ENCODE measurements at regions not wholly inside any gene's neighbourhood (a gene's known extent, or its start where the extent isn't known, plus 50 kb on each side); places are given as distances from the start of the nearest gene placed in this dataset.

DNA sequence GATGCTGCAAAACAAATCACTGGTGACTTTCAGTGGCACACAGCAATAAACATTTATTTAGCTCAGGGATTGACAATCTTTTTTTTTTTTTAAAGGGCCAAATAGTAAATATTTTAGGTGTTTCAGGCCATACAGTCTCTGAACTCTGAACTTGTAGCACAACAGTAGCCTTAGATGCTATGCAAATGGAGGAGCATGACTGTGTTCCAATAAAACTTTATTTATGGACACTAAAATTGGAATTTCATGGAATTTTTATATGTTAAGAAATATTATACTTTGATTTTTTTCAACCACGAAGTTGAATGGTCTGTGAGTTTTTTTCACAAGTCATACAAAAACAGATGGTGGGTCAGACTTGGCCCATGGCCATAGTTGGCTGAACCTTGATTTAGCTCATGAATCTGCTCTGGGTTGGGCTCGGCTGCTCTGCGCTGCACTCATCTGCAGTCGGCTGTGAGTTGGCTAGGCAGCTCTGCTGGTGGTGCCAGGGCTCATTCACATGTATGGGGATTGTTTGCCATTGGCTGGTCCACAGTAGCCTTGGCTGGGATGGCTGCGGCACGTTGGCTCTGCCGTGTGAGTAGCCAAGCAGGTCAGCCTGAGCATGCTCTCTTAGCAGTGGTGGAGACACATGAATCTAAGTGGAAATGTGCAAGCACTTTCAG lies 231.7 kb upstream of the PGRMC2 start:
- Histone ChIP-seq H3K4me2 (ENCODE audit: insufficient read depth, low read length) (no peak overlapping the region), H3K9me3 (ENCODE audit: low read depth, low read length) (no peaks in the 10 kb centered on the region), H3K79me2 (ENCODE audit: insufficient read depth, low read length) (no peaks in the 10 kb centered on the region), H3K36me3 (ENCODE audit: insufficient read depth, low read length) (no peaks in the 10 kb centered on the region), H3K27ac (ENCODE audit: low read depth, low read length) (peak overlapping the region; percentile 98), H4K20me1 (ENCODE audit: insufficient read depth, low read length) (no peaks in the 10 kb centered on the region), H3K4me3 (ENCODE audit: insufficient read depth, low read length) (no peak overlapping the region), H2AFZ (ENCODE audit: low read length) (peak overlapping the region; percentile 32), H3K4me1 (ENCODE audit: insufficient read depth, low read length) (peaks cover 58% of the 10 kb centered on the region), H3K27me3 (ENCODE audit: insufficient read depth, low read length) (no peaks in the 10 kb centered on the region)
- DNase-seq (ENCODE audit: insufficient read length, low spot score, missing footprints) = no peak
- TF ChIP-seq, protein P1, sequence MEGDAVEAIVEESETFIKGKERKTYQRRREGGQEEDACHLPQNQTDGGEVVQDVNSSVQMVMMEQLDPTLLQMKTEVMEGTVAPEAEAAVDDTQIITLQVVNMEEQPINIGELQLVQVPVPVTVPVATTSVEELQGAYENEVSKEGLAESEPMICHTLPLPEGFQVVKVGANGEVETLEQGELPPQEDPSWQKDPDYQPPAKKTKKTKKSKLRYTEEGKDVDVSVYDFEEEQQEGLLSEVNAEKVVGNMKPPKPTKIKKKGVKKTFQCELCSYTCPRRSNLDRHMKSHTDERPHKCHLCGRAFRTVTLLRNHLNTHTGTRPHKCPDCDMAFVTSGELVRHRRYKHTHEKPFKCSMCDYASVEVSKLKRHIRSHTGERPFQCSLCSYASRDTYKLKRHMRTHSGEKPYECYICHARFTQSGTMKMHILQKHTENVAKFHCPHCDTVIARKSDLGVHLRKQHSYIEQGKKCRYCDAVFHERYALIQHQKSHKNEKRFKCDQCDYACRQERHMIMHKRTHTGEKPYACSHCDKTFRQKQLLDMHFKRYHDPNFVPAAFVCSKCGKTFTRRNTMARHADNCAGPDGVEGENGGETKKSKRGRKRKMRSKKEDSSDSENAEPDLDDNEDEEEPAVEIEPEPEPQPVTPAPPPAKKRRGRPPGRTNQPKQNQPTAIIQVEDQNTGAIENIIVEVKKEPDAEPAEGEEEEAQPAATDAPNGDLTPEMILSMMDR (IDR thresholded peaks at IDR 0.05; ENCODE audit: extremely low read depth, low read depth, low read length) = no peak

DNA sequence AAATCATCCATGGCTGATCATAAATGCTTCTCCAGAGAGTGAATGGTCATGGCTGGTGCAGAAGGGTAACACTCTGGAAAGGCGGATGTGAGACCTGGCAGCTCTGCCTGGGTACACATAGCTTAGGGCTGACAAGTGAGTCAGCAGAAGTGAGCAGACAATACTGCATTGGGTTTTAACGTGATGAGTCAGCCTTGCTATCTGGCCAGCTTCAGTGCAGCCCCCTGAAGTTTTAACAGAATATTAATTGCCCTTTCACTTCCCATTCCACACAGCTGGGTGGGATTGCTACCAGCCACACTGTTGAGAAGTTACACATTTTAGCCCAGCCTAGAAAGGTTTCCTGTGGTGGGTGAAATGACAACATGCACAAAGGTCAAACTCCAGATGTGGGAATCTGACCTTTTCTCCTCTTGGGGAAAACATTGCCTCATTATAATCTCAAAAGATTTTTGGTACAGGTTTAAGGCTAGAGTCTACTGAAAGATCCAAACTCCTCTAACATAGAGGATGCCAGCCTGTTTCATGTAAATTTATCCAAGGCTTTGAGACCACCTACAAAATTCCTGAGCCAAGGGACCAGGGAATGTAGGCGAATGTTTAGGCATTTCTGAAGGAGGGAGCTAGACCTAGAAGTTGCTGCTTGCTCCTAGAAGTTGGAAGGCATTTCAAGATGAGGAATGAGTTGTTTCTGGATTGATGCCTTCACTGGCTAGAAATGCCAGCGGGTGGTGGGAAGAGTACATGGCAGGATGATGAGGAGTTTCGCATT lies 230.3 kb upstream of the PGRMC2 start:
- Histone ChIP-seq H4K20me1 (ENCODE audit: insufficient read depth, low read length) (no peaks in the 10 kb centered on the region), H2AFZ (ENCODE audit: low read length) (no peak overlapping the region), H3K79me2 (ENCODE audit: insufficient read depth, low read length) (no peaks in the 10 kb centered on the region), H3K27me3 (ENCODE audit: insufficient read depth, low read length) (no peaks in the 10 kb centered on the region), H3K4me2 (ENCODE audit: insufficient read depth, low read length) (peak overlapping the region; percentile 49), H3K27ac (ENCODE audit: low read depth, low read length) (peak overlapping the region; percentile 98), H3K4me3 (ENCODE audit: insufficient read depth, low read length) (peak overlapping the region; percentile 34), H3K36me3 (ENCODE audit: insufficient read depth, low read length) (no peaks in the 10 kb centered on the region), H3K4me1 (ENCODE audit: insufficient read depth, low read length) (peaks cover 63% of the 10 kb centered on the region), H3K9me3 (ENCODE audit: low read depth, low read length) (no peaks in the 10 kb centered on the region)
- TF ChIP-seq, protein P1 (IDR thresholded peaks at IDR 0.05; ENCODE audit: extremely low read depth, low read depth, low read length) = no peak
- DNase-seq (ENCODE audit: insufficient read length, low spot score, missing footprints) = peak; percentile 86

DNA sequence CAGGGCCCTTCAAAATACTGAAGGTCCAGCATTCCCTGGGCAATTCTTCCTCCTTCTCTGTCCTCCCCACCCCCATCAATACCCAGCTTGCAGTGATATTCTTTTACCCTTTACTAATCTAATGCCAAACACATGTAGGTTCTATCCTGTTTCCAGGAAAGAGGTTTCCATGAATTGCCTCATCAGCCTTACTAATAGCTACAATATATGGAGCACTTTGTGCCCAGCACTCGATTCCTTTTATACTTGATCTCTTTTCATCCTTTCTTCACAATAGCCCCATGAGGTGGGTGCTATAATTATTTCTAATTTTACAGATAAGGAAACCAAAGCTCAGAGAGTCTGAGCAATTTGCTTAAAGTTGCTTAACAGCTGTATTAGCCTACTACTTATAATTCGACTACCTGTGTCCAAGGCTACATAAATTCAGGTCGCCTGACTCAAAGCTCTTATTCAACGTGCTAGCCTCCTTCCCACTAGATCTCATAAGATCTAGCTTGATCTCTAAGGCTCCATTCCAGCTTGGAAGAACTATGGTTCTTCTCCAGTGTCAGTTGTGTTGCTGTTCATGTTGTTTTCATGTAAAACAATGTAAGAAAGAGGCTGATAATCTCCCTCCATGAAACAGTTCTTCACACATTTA lies 229.6 kb upstream of the PGRMC2 start:
- peak overlapping the region; percentile 98 for H3K27ac ChIP-seq (ENCODE audit: low read depth, low read length)
- no peaks in the 10 kb centered on the region for H3K27me3 ChIP-seq (ENCODE audit: insufficient read depth, low read length)
- peak overlapping the region; percentile 49 for H3K4me2 ChIP-seq (ENCODE audit: insufficient read depth, low read length)
- no peak for DNase-seq (ENCODE audit: insufficient read length, low spot score, missing footprints)
- no peaks in the 10 kb centered on the region for H3K36me3 ChIP-seq (ENCODE audit: insufficient read depth, low read length)
- no peaks in the 10 kb centered on the region for H4K20me1 ChIP-seq (ENCODE audit: insufficient read depth, low read length)
- H3K4me1 ChIP-seq (ENCODE audit: insufficient read depth, low read length) = peaks cover 65% of the 10 kb centered on the region
- TF ChIP-seq, protein P1 (IDR thresholded peaks at IDR 0.05; ENCODE audit: extremely low read depth, low read depth, low read length) = no peak
- peak overlapping the region; percentile 34 for H3K4me3 ChIP-seq (ENCODE audit: insufficient read depth, low read length)
- no peaks in the 10 kb centered on the region for H3K79me2 ChIP-seq (ENCODE audit: insufficient read depth, low read length)
- H3K9me3 ChIP-seq (ENCODE audit: low read depth, low read length) = no peaks in the 10 kb centered on the region
- H2AFZ ChIP-seq (ENCODE audit: low read length) = peak overlapping the region; percentile 48
